G401 (cell line): ENCODE measurements at regions not wholly inside any gene's neighbourhood (a gene's known extent, or its start where the extent isn't known, plus 50 kb on each side); places are given as distances from the start of the nearest gene placed in this dataset.

Experiments used
- DNase-seq: peaks from one replicate; pipeline ENCODE4 v3.0.0-alpha.2; 2015; ENCODE audit warnings: low spot score
- in situ Hi-C: cut with HindIII; loops from 2 replicates; pipeline ENCODE4 v1.10.0; 2016; ENCODE audit warnings: low sequenced_read_pairs, mixed read lengths

GRCh38 chr2:34998741-34999140, 1356.8 kb upstream of the CRIM1 start:
- in situ Hi-C loops, result no loop called here
- DNase-seq, result peak; percentile 88

GRCh38 chr2:34997779-34998178, 1357.8 kb upstream of the CRIM1 start:
- in situ Hi-C loops, result no loop called here
- DNase-seq, result no peak

- DNase-seq, result no peak
- in situ Hi-C loops, result no loop called here
Measured at GRCh38 chr2:34995196-34995595, 1360.4 kb upstream of the CRIM1 start.

GRCh38 chr2:34991508-34992274, 1363.9 kb upstream of the CRIM1 start:
- in situ Hi-C loops, result no loop called here

GRCh38 chr2:34985474-34985873, 1370.1 kb upstream of the CRIM1 start:
- no peak for DNase-seq
- in situ Hi-C loops, result no loop called here

More at GRCh38 chr2:34991508-34992274, 1363.9 kb upstream of the CRIM1 start:
- no peak for DNase-seq

GRCh38 chr2:34980689-34981088, 1374.9 kb upstream of the CRIM1 start:
- in situ Hi-C loops, result no loop called here

GRCh38 chr2:34979148-34979547, 1376.4 kb upstream of the CRIM1 start:
- in situ Hi-C loops, result no loop called here
- DNase-seq, result no peak

More at GRCh38 chr2:34980689-34981088, 1374.9 kb upstream of the CRIM1 start:
- no peak for DNase-seq

GRCh38 chr2:34961822-34962221, 1362.7 kb upstream of the FAM98A start:
- DNase-seq, result no peak
- in situ Hi-C loops, result no loop called here

- in situ Hi-C loops, result no loop called here
Measured at GRCh38 chr2:34954758-34955157, 1355.7 kb upstream of the FAM98A start.

GRCh38 chr2:34950797-34951196, 1351.7 kb upstream of the FAM98A start:
- in situ Hi-C loops, result no loop called here
- DNase-seq, result no peak

More at GRCh38 chr2:34954758-34955157, 1355.7 kb upstream of the FAM98A start:
- DNase-seq, result no peak

GRCh38 chr2:34949316-34949715, 1350.2 kb upstream of the FAM98A start:
- no peak for DNase-seq
- in situ Hi-C loops, result no loop called here

GRCh38 chr2:34936089-34936488, 1337.0 kb upstream of the FAM98A start:
- DNase-seq, result no peak
- in situ Hi-C loops, result no loop called here

- DNase-seq, result no peak
- in situ Hi-C loops, result no loop called here
Measured at GRCh38 chr2:34912084-34912483, 1313.0 kb upstream of the FAM98A start.

GRCh38 chr2:34909992-34910705, 1311.0 kb upstream of the FAM98A start:
- peak; percentile 34 for DNase-seq
- in situ Hi-C loops, result no loop called here

- no peak for DNase-seq
- in situ Hi-C loops, result no loop called here
Measured at GRCh38 chr2:34907812-34908211, 1308.7 kb upstream of the FAM98A start.

- no peak for DNase-seq
- in situ Hi-C loops, result no loop called here
Measured at GRCh38 chr2:34901739-34902138, 1302.6 kb upstream of the FAM98A start.

- no peak for DNase-seq
- in situ Hi-C loops, result no loop called here
Measured at GRCh38 chr2:34899079-34899478, 1300.0 kb upstream of the FAM98A start.

- in situ Hi-C loops, result no loop called here
- peak; percentile 97 for DNase-seq
Measured at GRCh38 chr2:34892766-34893165, 1293.7 kb upstream of the FAM98A start.

GRCh38 chr2:34892256-34892655, 1293.2 kb upstream of the FAM98A start:
- in situ Hi-C loops, result no loop called here
- DNase-seq, result peak; percentile 88

GRCh38 chr2:34875091-34875745, 1276.1 kb upstream of the FAM98A start:
- DNase-seq, result no peak
- in situ Hi-C loops, result no loop called here
